Skin epidermis (tissue), 12 donors: ENCODE measurements at regions not wholly inside any gene's neighbourhood (a gene's known extent, or its start where the extent isn't known, plus 50 kb on each side); places are given as distances from the start of the nearest gene placed in this dataset.
A peak's percentile ranks its signal among the peaks of the same experiment; 100 is the strongest.

Source experiments
- H3K27ac ChIP-seq, 21 experiments: fragments of 200-600 bp; sonication (generic) in 11 of 21; one replicate each; pipeline ENCODE4 v1.5.0; 2020; ENCODE audit warnings: mild to moderate bottlenecking in 3 of 21, inconsistent platforms in 2 of 21, moderate library complexity in 2 of 21
- H3K4me3 ChIP-seq, 7 experiments: fragments of 200-600 bp; sonication (generic) in 2 of 7; one replicate each; pipeline ENCODE4 v1.5.0; 2020; ENCODE audit warnings: inconsistent platforms in 2 of 7, mild to moderate bottlenecking in 2 of 7, moderate library complexity in 1 of 7

GRCh38 chr17:79680318-79680695 lies 50.4 kb upstream of the ENPP7 start:
- Histone ChIP-seq H3K27ac (no peak overlapping the region), H3K4me3 (no peak overlapping the region)

- H3K4me3 ChIP-seq: no peak overlapping the region
- no peak overlapping the region for H3K27ac ChIP-seq
Observed at GRCh38 chr17:79679631-79680317, 51.0 kb upstream of the ENPP7 start.

- no peak overlapping the region for H3K27ac ChIP-seq
- no peak overlapping the region for H3K4me3 ChIP-seq
Observed at GRCh38 chr17:79678736-79679255, 51.9 kb upstream of the ENPP7 start.

- Histone ChIP-seq H3K27ac (no peak overlapping the region), H3K4me3 (no peak overlapping the region)
Observed at GRCh38 chr17:79678091-79678735, 52.5 kb upstream of the ENPP7 start.

GRCh38 chr17:79677646-79678045 lies 53.1 kb upstream of the ENPP7 start:
- no peak overlapping the region for H3K4me3 ChIP-seq
- no peak overlapping the region for H3K27ac ChIP-seq

- no peak overlapping the region for H3K27ac ChIP-seq
- no peak overlapping the region for H3K4me3 ChIP-seq
Observed at GRCh38 chr17:79676796-79677195, 53.9 kb upstream of the ENPP7 start.

- Histone ChIP-seq H3K4me3 (no peak overlapping the region), H3K27ac (no peak overlapping the region)
Observed at GRCh38 chr17:79675413-79675725, 55.4 kb upstream of the ENPP7 start.

GRCh38 chr17:79674506-79675412 lies 56.0 kb upstream of the ENPP7 start:
- H3K4me3 ChIP-seq: no peak overlapping the region
- H3K27ac ChIP-seq: no peak overlapping the region

- Histone ChIP-seq H3K27ac (no peak overlapping the region), H3K4me3 (no peak overlapping the region)
Observed at GRCh38 chr17:79673517-79673916, 57.2 kb upstream of the ENPP7 start.

- H3K4me3 ChIP-seq: no peak overlapping the region
- no peak overlapping the region for H3K27ac ChIP-seq
Observed at GRCh38 chr17:79672496-79672895, 58.2 kb upstream of the ENPP7 start.

GRCh38 chr17:79671085-79671694 lies 59.6 kb upstream of the ENPP7 start:
- Histone ChIP-seq H3K4me3 (no peak overlapping the region), H3K27ac (no peak overlapping the region)

GRCh38 chr17:79670537-79671084 lies 59.8 kb upstream of the RBFOX3 start:
- Histone ChIP-seq H3K4me3 (no peak overlapping the region), H3K27ac (no peak overlapping the region)

- Histone ChIP-seq H3K4me3 (no peak overlapping the region), H3K27ac (no peak overlapping the region)
Observed at GRCh38 chr17:79669861-79670260, 59.0 kb upstream of the RBFOX3 start.

- no peak overlapping the region for H3K27ac ChIP-seq
- H3K4me3 ChIP-seq: no peak overlapping the region
Observed at GRCh38 chr17:79668344-79669250, 57.7 kb upstream of the RBFOX3 start.

- Histone ChIP-seq H3K4me3 (no peak overlapping the region), H3K27ac (no peak overlapping the region)
Observed at GRCh38 chr17:79667746-79668145, 56.9 kb upstream of the RBFOX3 start.

- no peak overlapping the region for H3K4me3 ChIP-seq
- H3K27ac ChIP-seq: no peak overlapping the region
Observed at GRCh38 chr17:79667121-79667715, 56.4 kb upstream of the RBFOX3 start.

GRCh38 chr17:79666111-79666510 lies 55.3 kb upstream of the RBFOX3 start:
- H3K4me3 ChIP-seq: no peak overlapping the region
- H3K27ac ChIP-seq: no peak overlapping the region

- Histone ChIP-seq H3K4me3 (peak overlapping the region in 4 of 7 experiments; percentile 2 to 34 (median 10)), H3K27ac (peak overlapping the region in 13 of 21 experiments; percentile 10 to 72 (median 51))
Observed at GRCh38 chr17:79664930-79665737, 54.3 kb upstream of the RBFOX3 start.
